ENCODE measurements at regions not wholly inside any gene's neighbourhood (a gene's known extent, or its start where the extent isn't known, plus 50 kb on each side); places are given as distances from the start of the nearest gene placed in this dataset.

DNA sequence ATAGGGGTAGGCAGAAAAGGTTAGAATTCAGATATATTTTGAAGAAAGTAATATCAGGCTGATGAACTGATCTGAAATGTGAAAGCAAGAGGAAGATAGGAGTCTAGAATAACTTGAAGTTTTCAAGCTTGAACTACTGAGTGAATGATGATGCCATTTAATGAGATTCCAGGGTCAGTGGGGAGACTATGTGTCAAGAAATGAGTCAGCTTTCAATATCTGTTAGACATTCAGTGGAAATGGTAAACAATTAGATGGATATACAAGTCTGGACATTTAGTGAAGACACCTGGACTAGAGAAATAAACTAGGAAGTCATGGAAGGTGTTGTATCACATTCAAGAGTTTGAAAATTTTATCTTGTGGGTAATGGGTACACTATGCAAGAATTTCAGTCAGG lies 326.9 kb downstream of the FSIP2 start:
- no peak overlapping the region for H3K4me3 ChIP-seq (ENCODE audit: insufficient read depth, low read length)
- H2AFZ ChIP-seq (ENCODE audit: low read length): no peak overlapping the region
- H4K20me1 ChIP-seq (ENCODE audit: insufficient read depth, low read length): no peaks in the 10 kb centered on the region
- no peak overlapping the region for H3K4me2 ChIP-seq (ENCODE audit: insufficient read depth, low read length)
- no peak for DNase-seq (ENCODE audit: insufficient read length, low spot score, missing footprints)
- no peaks in the 10 kb centered on the region for H3K36me3 ChIP-seq (ENCODE audit: insufficient read depth, low read length)
- no peaks in the 10 kb centered on the region for H3K9me3 ChIP-seq (ENCODE audit: low read depth, low read length)
- H3K79me2 ChIP-seq (ENCODE audit: insufficient read depth, low read length): no peaks in the 10 kb centered on the region
- H3K27ac ChIP-seq (ENCODE audit: low read depth, low read length): no peak overlapping the region
- no peaks in the 10 kb centered on the region for H3K4me1 ChIP-seq (ENCODE audit: insufficient read depth, low read length)
- TF ChIP-seq CTCF (IDR thresholded peaks at IDR 0.05; ENCODE audit: extremely low read depth, low read depth, low read length): no peak
- H3K27me3 ChIP-seq (ENCODE audit: insufficient read depth, low read length): no peaks in the 10 kb centered on the region

DNA sequence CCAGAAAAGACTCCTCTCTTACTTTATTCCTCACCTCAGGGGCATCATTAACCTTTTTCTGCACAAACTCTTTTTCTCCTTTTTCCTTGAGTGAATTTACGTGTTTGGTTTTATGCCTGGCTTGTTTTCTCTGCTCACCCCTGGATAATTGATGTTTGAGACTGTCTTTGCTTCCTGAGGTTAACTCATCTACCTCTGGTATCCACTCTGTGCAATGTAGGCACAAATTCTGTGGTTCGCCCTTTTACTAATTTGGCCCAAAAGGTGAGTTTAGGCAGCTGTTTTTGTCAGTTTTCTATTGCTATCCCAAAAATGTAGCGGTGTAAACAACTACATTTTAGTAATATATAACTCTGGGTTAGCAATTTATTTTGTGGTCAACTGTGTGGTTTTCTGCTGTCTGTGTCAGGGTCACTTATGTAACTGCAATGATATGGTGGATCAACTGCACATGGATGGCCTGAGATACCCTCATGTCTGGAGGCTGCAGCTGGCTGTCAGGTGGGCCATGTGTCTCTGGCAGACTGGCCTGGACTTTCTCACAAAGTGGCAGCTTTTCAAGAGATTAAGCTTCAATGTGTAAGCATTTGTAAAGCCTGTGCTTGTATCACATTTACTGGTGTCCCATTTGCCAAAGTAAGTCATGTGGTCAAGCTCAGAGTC lies 329.7 kb downstream of the FSIP2 start:
- Histone ChIP-seq H3K4me1 (ENCODE audit: insufficient read depth, low read length) (no peaks in the 10 kb centered on the region), H3K4me3 (ENCODE audit: insufficient read depth, low read length) (no peak overlapping the region), H3K79me2 (ENCODE audit: insufficient read depth, low read length) (no peaks in the 10 kb centered on the region), H3K27me3 (ENCODE audit: insufficient read depth, low read length) (no peaks in the 10 kb centered on the region), H4K20me1 (ENCODE audit: insufficient read depth, low read length) (no peaks in the 10 kb centered on the region), H3K36me3 (ENCODE audit: insufficient read depth, low read length) (no peaks in the 10 kb centered on the region), H3K27ac (ENCODE audit: low read depth, low read length) (no peak overlapping the region), H2AFZ (ENCODE audit: low read length) (no peak overlapping the region), H3K4me2 (ENCODE audit: insufficient read depth, low read length) (no peak overlapping the region), H3K9me3 (ENCODE audit: low read depth, low read length) (no peaks in the 10 kb centered on the region)
- DNase-seq (ENCODE audit: insufficient read length, low spot score, missing footprints): no peak
- TF ChIP-seq CTCF (IDR thresholded peaks at IDR 0.05; ENCODE audit: extremely low read depth, low read depth, low read length): no peak

- Histone ChIP-seq H4K20me1 (ENCODE audit: insufficient read depth, low read length) (no peaks in the 10 kb centered on the region), H3K9me3 (ENCODE audit: low read depth, low read length) (no peaks in the 10 kb centered on the region)
Observed at GRCh38 chr2:186069676-186070075, 331.1 kb downstream of the FSIP2 start.

DNA sequence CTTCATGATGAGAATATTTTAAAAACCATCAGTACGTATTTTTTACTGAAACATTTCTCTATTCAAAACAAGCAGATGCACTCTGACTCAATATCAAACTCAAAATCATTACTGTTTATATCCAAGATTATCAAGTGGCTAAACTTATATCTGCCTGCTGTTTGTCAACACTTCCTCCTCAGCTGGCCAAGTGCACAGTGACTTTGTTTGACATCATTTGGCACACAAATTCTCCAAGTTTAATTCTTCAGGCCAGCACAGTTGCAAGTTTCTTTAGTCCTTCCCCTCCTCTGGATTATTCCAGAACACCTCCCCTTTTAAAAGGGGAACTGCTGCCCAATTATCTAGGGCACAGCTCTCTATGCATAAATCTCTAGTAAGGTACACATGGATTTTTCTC lies 346.6 kb downstream of the FSIP2 start:
- no peak for DNase-seq (ENCODE audit: insufficient read length, low spot score, missing footprints)
- Histone ChIP-seq H3K79me2 (ENCODE audit: insufficient read depth, low read length) (no peaks in the 10 kb centered on the region), H3K4me1 (ENCODE audit: insufficient read depth, low read length) (no peaks in the 10 kb centered on the region), H4K20me1 (ENCODE audit: insufficient read depth, low read length) (no peaks in the 10 kb centered on the region), H3K27me3 (ENCODE audit: insufficient read depth, low read length) (no peaks in the 10 kb centered on the region), H3K36me3 (ENCODE audit: insufficient read depth, low read length) (no peaks in the 10 kb centered on the region), H3K9me3 (ENCODE audit: low read depth, low read length) (no peaks in the 10 kb centered on the region), H3K4me2 (ENCODE audit: insufficient read depth, low read length) (no peak overlapping the region), H3K4me3 (ENCODE audit: insufficient read depth, low read length) (no peak overlapping the region), H2AFZ (ENCODE audit: low read length) (no peak overlapping the region), H3K27ac (ENCODE audit: low read depth, low read length) (no peak overlapping the region)
- TF ChIP-seq CTCF (IDR thresholded peaks at IDR 0.05; ENCODE audit: extremely low read depth, low read depth, low read length): no peak

More at GRCh38 chr2:186069676-186070075, 331.1 kb downstream of the FSIP2 start:
- DNase-seq (ENCODE audit: insufficient read length, low spot score, missing footprints): no peak
- Histone ChIP-seq H3K4me3 (ENCODE audit: insufficient read depth, low read length) (no peak overlapping the region), H3K79me2 (ENCODE audit: insufficient read depth, low read length) (no peaks in the 10 kb centered on the region), H3K4me2 (ENCODE audit: insufficient read depth, low read length) (no peak overlapping the region), H3K4me1 (ENCODE audit: insufficient read depth, low read length) (no peaks in the 10 kb centered on the region), H2AFZ (ENCODE audit: low read length) (no peak overlapping the region), H3K27me3 (ENCODE audit: insufficient read depth, low read length) (no peaks in the 10 kb centered on the region), H3K27ac (ENCODE audit: low read depth, low read length) (no peak overlapping the region), H3K36me3 (ENCODE audit: insufficient read depth, low read length) (no peaks in the 10 kb centered on the region)
- TF ChIP-seq CTCF (IDR thresholded peaks at IDR 0.05; ENCODE audit: extremely low read depth, low read depth, low read length): no peak

Data from osteoblast (primary cell).